SK-N-SH treated with all-trans-retinoic acid at 6 μM for 48 hours (cell line): ENCODE measurements at regions not wholly inside any gene's neighbourhood (a gene's known extent, or its start where the extent isn't known, plus 50 kb on each side); places are given as distances from the start of the nearest gene placed in this dataset.

Source experiments
- ATAC-seq: fragments of 200-7000 bp; cut with Tn5 transposase; 3 replicates; pipeline ENCODE4 v1.9.1; 2020; ENCODE audit warnings: mild to moderate bottlenecking, moderate library complexity
- ARNTL ChIP-seq: fragments of 450-650 bp; formaldehyde crosslinking; IDR thresholded peaks from 2 replicates; pipeline ENCODE4 v1.5.0; 2020; ENCODE audit warnings: low read depth, mild to moderate bottlenecking, moderate library complexity, borderline replicate concordance
- BACH2 ChIP-seq: fragments of 250-450 bp; sonication (Bioruptor Pico); IDR thresholded peaks from 2 replicates; pipeline ENCODE4 v1.9.0; 2021; ENCODE audit warnings: mild to moderate bottlenecking, borderline replicate concordance
- CREB5 ChIP-seq: fragments of 250-450 bp; sonication (Bioruptor Pico); IDR thresholded peaks from 2 replicates; pipeline ENCODE4 v1.5.1; 2020; ENCODE audit warnings: low read depth, mild to moderate bottlenecking, moderate library complexity
- ESRRG ChIP-seq: fragments of 250-450 bp; sonication (Bioruptor Pico); IDR thresholded peaks from 2 replicates; pipeline ENCODE4 v1.6.1; 2021; ENCODE audit warnings: mild to moderate bottlenecking
- ISL1 ChIP-seq: fragments of 250-450 bp; sonication (Bioruptor Pico); IDR thresholded peaks from 2 replicates; pipeline ENCODE4 v2.1.2; 2022; ENCODE audit warnings: mild to moderate bottlenecking, moderate library complexity
- OSR1 ChIP-seq: fragments of 250-450 bp; sonication (Bioruptor Pico); IDR thresholded peaks from 2 replicates; pipeline ENCODE4 v1.8.0; 2022; ENCODE audit warnings: moderate library complexity, mild to moderate bottlenecking, inconsistent platforms
- PATZ1 ChIP-seq: fragments of 250-450 bp; sonication (Bioruptor Pico); IDR thresholded peaks from 2 replicates; pipeline ENCODE4 v1.8.0; 2020; ENCODE audit warnings: mild to moderate bottlenecking, moderate library complexity, borderline replicate concordance
- POU6F1 ChIP-seq: fragments of 250-450 bp; sonication (Bioruptor Pico); IDR thresholded peaks from 2 replicates; pipeline ENCODE4 v1.8.0; 2021; ENCODE audit warnings: low read depth, mild to moderate bottlenecking, moderate library complexity, borderline replicate concordance
- PPARA ChIP-seq: fragments of 250-450 bp; sonication (Bioruptor Pico); IDR thresholded peaks from 2 replicates; pipeline ENCODE4 v1.5.0; 2020; ENCODE audit warnings: mild to moderate bottlenecking, borderline replicate concordance
- RARB ChIP-seq: fragments of 250-450 bp; sonication (Bioruptor Pico); IDR thresholded peaks from 2 replicates; pipeline ENCODE4 v1.8.0; 2021; ENCODE audit warnings: mild to moderate bottlenecking, moderate library complexity
- SNAI2 ChIP-seq: fragments of 250-450 bp; sonication (Bioruptor Pico); IDR thresholded peaks from 2 replicates; pipeline ENCODE4 v1.5.0; 2020; ENCODE audit warnings: mild to moderate bottlenecking, moderate library complexity
- TCF4 ChIP-seq: fragments of 250-450 bp; sonication (Bioruptor Pico); IDR thresholded peaks from 2 replicates; pipeline ENCODE4 v1.8.0; 2021; ENCODE audit warnings: mild to moderate bottlenecking, moderate library complexity, borderline replicate concordance
- TOX ChIP-seq: fragments of 250-450 bp; sonication (Bioruptor Pico); IDR thresholded peaks from 2 replicates; pipeline ENCODE4 v1.8.0; 2021; ENCODE audit warnings: mild to moderate bottlenecking, moderate library complexity, borderline replicate concordance
- TSHZ2 ChIP-seq: fragments of 250-450 bp; sonication (Bioruptor Pico); IDR thresholded peaks from 2 replicates; pipeline ENCODE4 v1.5.0; 2020; ENCODE audit warnings: mild to moderate bottlenecking, moderate library complexity
- ZC3H10 ChIP-seq: fragments of 250-450 bp; sonication (Bioruptor Pico); IDR thresholded peaks from 2 replicates; pipeline ENCODE4 v1.5.1; 2021; ENCODE audit warnings: mild to moderate bottlenecking, moderate library complexity
- ZFP3 ChIP-seq: fragments of 250-450 bp; sonication (Bioruptor Pico); IDR thresholded peaks from 2 replicates; pipeline ENCODE4 v1.5.0; 2020; ENCODE audit warnings: mild to moderate bottlenecking, moderate library complexity
- ZNF565 ChIP-seq: fragments of 450-650 bp; formaldehyde crosslinking; conservative IDR thresholded peaks from 2 replicates; pipeline ENCODE4 v1.5.0; 2020; ENCODE audit warnings: low read depth, mild to moderate bottlenecking, moderate library complexity
- ZNF70 ChIP-seq: fragments of 450-650 bp; formaldehyde crosslinking; IDR thresholded peaks from 2 replicates; pipeline ENCODE4 v1.5.0; 2020; ENCODE audit warnings: mild to moderate bottlenecking, moderate library complexity
- ZNF8 ChIP-seq: fragments of 450-650 bp; formaldehyde crosslinking; IDR thresholded peaks from 2 replicates; pipeline ENCODE4 v1.5.0; 2020; ENCODE audit warnings: mild to moderate bottlenecking, moderate library complexity

DNA sequence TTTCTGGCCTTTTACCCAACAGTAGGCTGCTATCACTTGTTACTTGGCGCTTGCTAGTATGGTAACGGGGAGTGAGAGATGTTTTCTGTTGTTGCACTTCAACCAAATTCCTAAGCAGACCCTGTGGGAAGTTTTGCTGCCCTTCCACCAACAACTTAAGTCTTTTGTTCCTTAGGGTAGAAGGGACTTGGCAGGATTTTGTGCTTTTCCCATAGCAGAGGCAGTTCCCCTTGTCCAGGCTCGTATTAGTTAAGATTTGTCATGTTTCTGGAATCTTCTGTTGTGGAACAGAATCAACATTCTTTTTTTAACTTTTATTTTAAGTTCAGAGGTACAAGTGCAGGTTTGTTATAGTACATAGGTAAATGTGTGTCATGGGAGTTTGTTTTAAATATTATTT lies 73.2 kb upstream of the SGIP1 start:
- ATAC-seq = no peak
- TF ChIP-seq ZFP3 (no peak), ARNTL (CRISPR knock-in tag) (no peak), TCF4 (no peak), ZNF8 (CRISPR knock-in tag) (no peak), BACH2 (CRISPR knock-in tag) (no peak), ZC3H10 (CRISPR knock-in tag) (no peak)

- no peak for ATAC-seq
- TF ChIP-seq ISL1 (CRISPR knock-in tag) = no peak
- TF ChIP-seq BACH2 (CRISPR knock-in tag) = no peak
- TF ChIP-seq TOX (CRISPR knock-in tag) = no peak
These were observed 71.6 kb upstream of the SGIP1 start for GRCh38 chr1:66462313-66462712.

DNA sequence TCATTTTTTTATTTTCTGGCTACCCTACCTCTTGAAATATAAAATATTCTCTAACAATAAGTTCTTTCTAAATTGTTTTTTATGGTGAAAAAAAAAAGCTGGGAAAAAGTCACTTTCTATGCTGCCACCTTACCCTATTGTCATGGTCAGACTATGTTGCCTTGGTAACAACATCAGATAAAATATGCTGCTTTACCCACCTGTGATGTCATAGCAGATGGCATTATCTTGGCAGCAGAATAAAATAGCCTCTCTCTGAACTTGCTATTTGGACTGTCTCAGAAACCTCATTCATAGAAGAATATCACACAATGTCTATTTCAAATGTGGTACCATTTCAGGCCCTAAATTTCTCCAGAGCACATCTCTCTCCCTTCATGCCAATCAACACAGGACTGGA lies 69.6 kb upstream of the SGIP1 start:
- no peak for TF ChIP-seq POU6F1
- TF ChIP-seq ZNF8 (CRISPR knock-in tag) = no peak
- no peak for TF ChIP-seq OSR1 (CRISPR knock-in tag)
- no peak for TF ChIP-seq ARNTL (CRISPR knock-in tag)
- TF ChIP-seq CREB5 (CRISPR knock-in tag) = no peak
- no peak for TF ChIP-seq SNAI2 (CRISPR knock-in tag)
- no peak for TF ChIP-seq TOX (CRISPR knock-in tag)
- TF ChIP-seq ZFP3 = no peak
- no peak for TF ChIP-seq ESRRG (CRISPR knock-in tag)
- TF ChIP-seq ZNF565 (CRISPR knock-in tag) = no peak
- no peak for TF ChIP-seq ISL1 (CRISPR knock-in tag)
- no peak for TF ChIP-seq RARB
- no peak for TF ChIP-seq PPARA (CRISPR knock-in tag)
- TF ChIP-seq BACH2 (CRISPR knock-in tag) = no peak
- ATAC-seq = peak; percentile 34; the same call in 2 of the 3 replicates

DNA sequence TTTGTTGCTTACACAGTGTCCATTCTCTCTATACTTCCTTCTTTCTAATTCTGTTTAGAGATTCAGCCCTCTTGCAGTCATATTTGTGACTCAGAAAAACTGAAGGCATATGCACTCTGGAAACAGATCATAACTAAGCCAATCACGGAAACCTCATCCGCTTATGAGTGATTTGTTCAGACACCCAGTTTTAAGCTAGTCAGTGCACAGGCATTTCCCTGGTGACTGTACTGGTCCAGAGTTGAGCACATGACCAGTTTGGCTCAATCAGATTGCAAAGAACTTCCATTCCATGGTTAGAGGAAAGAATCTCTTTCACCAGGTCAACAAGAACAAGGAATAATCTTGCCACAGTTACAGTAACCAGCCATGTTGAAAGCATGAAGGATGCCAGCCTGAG lies 69.2 kb upstream of the SGIP1 start:
- peak; percentile 96 for ATAC-seq
- TF ChIP-seq OSR1 (CRISPR knock-in tag) = no peak
- TF ChIP-seq TSHZ2 = no peak
- no peak for TF ChIP-seq ZNF565 (CRISPR knock-in tag)
- no peak for TF ChIP-seq ARNTL (CRISPR knock-in tag)
- TF ChIP-seq ISL1 (CRISPR knock-in tag) = no peak
- TF ChIP-seq ZNF70 = no peak
- TF ChIP-seq PATZ1 (CRISPR knock-in tag) = no peak

- peak; percentile 26; the same call in 1 of the 3 replicates for ATAC-seq
These were observed 67.3 kb upstream of the SGIP1 start for GRCh38 chr1:66466695-66467094.
